Esophagus muscularis mucosa (tissue), 4 donors: ENCODE measurements at regions not wholly inside any gene's neighbourhood (a gene's known extent, or its start where the extent isn't known, plus 50 kb on each side); places are given as distances from the start of the nearest gene placed in this dataset.

Experiments
- CTCF ChIP-seq, 3 experiments: fragments of 200-600 bp in 2 of 3; fragments of 450-650 bp in 1 of 3; sonication (generic) in 2 of 3; IDR thresholded peaks; one replicate each; pipeline ENCODE4 v1.5.1; 2017 to 2019; ENCODE audit warnings: antibody characterized with exemption in 3 of 3, mild to moderate bottlenecking in 2 of 3, moderate library complexity in 1 of 3
- EP300 ChIP-seq: sonication (generic); formaldehyde crosslinking; IDR thresholded peaks from one replicate; pipeline ENCODE4 v1.6.1; 2017; ENCODE audit warnings: antibody characterized with exemption
- POLR2A ChIP-seq: fragments of 450-650 bp; IDR thresholded peaks from one replicate; pipeline ENCODE4 v1.6.1; 2017; ENCODE audit warnings: antibody characterized with exemption, moderate library complexity, mild to moderate bottlenecking, low read depth
- POLR2AphosphoS5 ChIP-seq, 2 donors: sonication (generic); formaldehyde crosslinking; IDR thresholded peaks; one replicate each; pipeline ENCODE4 v1.6.1; 2017; ENCODE audit warnings: antibody characterized with exemption in 2 of 2

- no peak for TF ChIP-seq CTCF (IDR thresholded peaks at IDR 0.05)
- TF ChIP-seq POLR2A: no peak
- no peak for TF ChIP-seq POLR2AphosphoS5 (IDR thresholded peaks at IDR 0.05)
- no peak for TF ChIP-seq EP300
Observed at GRCh38 chr4:127469542-127469941, 163.2 kb upstream of the INTU start.
